K562 (cell line): ENCODE measurements at regions not wholly inside any gene's neighbourhood (a gene's known extent, or its start where the extent isn't known, plus 50 kb on each side); places are given as distances from the start of the nearest gene placed in this dataset.
"Not testable (repeated sequence)": the region's sequence is repeated elsewhere in the genome, so short reads cannot be mapped to it uniquely, and the experiment has no call there.

Source experiments
- EZH2 ChIP-seq: IDR thresholded peaks from 2 replicates; pipeline ENCODE4 v1.6.1; 2012; ENCODE audit warnings: low read depth, mild to moderate bottlenecking, inconsistent platforms, low read length, borderline replicate concordance
- POLR2AphosphoS2 ChIP-seq: IDR thresholded peaks from 2 replicates; pipeline ENCODE4 v1.6.1; 2012; ENCODE audit warnings: low read length, improper control_type of control experiment
- RAD21 ChIP-seq, 2 experiments: fragments of 250-450 bp in 1 of 2; fragments of 450-650 bp in 1 of 2; sonication (Bioruptor Pico) in 1 of 2; formaldehyde crosslinking in 1 of 2; IDR thresholded peaks in 1 of 2; conservative IDR thresholded peaks in 1 of 2; 2 replicates each; pipeline versions ENCODE4 v1.4.0 to v1.8.0; 2020 to 2022; ENCODE audit warnings: mild to moderate bottlenecking in 2 of 2, moderate library complexity in 1 of 2
- ZZZ3 ChIP-seq: fragments of 450-650 bp; IDR thresholded peaks from 2 replicates; pipeline ENCODE4 v1.6.1; 2016; ENCODE audit warnings: antibody characterized with exemption, mild to moderate bottlenecking, moderate library complexity
- TF ChIP-seq, protein P1 (sequence below): sonication (generic); formaldehyde crosslinking; IDR thresholded peaks from 2 replicates; pipeline ENCODE4 v1.8.1; 2023; ENCODE audit warnings: mild to moderate bottlenecking, missing genetic modification reagents
- TF ChIP-seq, protein P2 (sequence below): IDR thresholded peaks from 2 replicates; pipeline ENCODE4 v1.6.1; 2016; ENCODE audit warnings: missing genetic modification characterization, missing compliant biosample characterization

DNA sequence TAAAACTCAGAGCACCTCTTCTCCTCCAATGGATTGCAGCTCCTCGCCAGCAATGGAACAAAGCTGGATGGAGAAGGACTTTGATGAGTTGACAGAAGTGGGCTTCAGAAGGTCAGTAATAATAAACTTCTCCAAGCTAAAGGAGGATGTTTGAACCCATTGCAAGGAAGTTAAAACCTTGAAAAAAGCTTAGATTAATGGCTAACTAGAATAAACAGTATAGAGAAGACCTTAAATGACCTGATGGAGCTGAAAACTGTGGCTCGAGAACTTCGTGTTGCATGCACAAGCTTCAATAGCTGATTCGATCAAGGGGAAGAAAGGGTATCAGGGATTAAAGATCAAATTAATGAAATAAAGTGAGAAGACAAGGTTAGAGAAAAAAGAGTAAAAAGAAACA lies 112.3 kb upstream of the PIK3R1 start:
- TF ChIP-seq, protein P1, sequence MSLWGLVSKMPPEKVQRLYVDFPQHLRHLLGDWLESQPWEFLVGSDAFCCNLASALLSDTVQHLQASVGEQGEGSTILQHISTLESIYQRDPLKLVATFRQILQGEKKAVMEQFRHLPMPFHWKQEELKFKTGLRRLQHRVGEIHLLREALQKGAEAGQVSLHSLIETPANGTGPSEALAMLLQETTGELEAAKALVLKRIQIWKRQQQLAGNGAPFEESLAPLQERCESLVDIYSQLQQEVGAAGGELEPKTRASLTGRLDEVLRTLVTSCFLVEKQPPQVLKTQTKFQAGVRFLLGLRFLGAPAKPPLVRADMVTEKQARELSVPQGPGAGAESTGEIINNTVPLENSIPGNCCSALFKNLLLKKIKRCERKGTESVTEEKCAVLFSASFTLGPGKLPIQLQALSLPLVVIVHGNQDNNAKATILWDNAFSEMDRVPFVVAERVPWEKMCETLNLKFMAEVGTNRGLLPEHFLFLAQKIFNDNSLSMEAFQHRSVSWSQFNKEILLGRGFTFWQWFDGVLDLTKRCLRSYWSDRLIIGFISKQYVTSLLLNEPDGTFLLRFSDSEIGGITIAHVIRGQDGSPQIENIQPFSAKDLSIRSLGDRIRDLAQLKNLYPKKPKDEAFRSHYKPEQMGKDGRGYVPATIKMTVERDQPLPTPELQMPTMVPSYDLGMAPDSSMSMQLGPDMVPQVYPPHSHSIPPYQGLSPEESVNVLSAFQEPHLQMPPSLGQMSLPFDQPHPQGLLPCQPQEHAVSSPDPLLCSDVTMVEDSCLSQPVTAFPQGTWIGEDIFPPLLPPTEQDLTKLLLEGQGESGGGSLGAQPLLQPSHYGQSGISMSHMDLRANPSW (CRISPR knock-in tag), result not testable (repeated sequence)
- TF ChIP-seq RAD21 (CRISPR knock-in tag; conservative IDR thresholded peaks at IDR 0.05 in 1 of 2, IDR thresholded peaks at IDR 0.05 in 1 of 2); ZZZ3; EZH2; POLR2AphosphoS2: not testable (repeated sequence)
- TF ChIP-seq, protein P2, sequence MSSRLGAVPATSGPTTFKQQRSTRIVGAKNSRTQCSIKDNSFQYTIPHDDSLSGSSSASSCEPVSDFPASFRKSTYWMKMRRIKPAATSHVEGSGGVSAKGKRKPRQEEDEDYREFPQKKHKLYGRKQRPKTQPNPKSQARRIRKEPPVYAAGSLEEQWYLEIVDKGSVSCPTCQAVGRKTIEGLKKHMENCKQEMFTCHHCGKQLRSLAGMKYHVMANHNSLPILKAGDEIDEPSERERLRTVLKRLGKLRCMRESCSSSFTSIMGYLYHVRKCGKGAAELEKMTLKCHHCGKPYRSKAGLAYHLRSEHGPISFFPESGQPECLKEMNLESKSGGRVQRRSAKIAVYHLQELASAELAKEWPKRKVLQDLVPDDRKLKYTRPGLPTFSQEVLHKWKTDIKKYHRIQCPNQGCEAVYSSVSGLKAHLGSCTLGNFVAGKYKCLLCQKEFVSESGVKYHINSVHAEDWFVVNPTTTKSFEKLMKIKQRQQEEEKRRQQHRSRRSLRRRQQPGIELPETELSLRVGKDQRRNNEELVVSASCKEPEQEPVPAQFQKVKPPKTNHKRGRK (tag), result not testable (repeated sequence)
